ENCODE measurements at regions not wholly inside any gene's neighbourhood (a gene's known extent, or its start where the extent isn't known, plus 50 kb on each side); places are given as distances from the start of the nearest gene placed in this dataset.

DNA sequence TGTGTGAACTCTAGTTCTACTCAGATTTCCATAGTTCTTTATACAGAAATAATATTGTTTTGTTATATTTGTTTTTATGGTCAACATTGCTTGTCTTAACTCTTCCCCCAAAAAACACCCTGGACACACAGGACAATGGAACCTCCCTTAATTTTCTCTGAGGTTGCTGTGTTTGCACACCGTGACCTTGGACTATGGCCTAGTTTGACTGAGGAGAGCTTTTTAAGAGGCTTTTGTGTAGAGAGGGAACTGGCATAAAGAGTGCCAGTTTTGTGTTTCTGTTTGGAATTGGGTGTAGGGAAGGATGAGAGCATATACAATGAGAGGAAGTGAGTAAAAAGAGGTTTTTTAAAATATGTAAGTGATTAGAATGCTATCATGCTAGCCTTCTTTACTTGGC is 101.1 kb upstream of the MEF2C start:
- DNase-seq = no peak

DNA sequence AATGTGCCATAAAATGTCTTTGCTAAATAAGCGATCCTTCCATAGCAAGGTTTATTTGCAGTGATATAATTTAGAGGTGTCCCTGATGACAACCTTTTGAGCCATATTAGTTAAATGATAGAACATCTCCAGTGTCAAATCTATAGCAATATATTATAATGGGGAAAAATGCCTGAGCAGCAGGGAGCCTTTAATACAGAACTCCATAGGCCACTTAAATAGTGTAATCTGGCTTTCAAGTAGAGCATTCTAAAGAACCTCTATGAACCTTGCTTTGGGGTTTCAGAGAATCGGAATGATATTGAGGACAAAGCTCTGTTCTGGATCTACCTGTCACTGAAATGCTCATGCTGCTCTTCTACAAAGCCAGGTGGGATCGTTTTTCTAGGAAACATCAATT is 96.7 kb upstream of the MEF2C start:
- no peak for DNase-seq

DNA sequence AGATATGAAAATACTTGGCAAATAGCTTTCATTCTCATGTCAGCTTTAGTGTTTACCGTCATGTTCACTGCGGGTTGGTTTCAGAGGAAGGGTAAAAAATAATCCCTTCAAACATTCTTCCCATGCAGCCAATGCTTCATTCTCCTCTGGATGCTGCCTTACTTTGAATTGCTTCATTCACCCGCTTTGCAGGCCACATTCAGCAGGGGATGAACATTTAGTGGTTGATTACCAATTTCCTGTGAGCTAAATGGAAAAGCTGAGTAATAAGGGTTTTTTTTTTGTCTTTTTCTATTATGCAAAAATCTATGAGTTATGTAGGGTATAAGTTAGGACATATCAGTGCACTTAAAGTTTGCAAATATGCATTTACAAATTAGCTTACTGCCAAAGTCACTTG is 96.3 kb upstream of the MEF2C start:
- DNase-seq = peak; percentile 3

DNA sequence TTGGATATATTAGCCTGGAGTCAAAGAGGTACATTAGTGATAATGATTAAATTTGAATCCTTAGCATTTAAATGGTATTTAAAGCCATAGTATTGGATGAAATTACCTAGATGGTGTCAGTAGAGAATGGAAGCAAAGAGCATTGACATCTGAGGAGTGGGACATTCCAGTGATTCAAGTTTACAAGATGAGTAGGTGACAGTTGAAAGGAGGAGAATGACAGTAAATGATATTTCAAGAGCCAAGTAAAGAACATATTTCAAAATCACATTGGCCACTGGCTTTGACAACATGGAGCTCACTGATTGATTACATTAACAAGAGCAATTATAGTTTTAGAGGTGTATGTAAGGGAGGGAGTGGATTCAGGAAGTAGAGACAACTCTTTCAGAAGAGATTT is 93.9 kb upstream of the MEF2C start:
- DNase-seq = no peak

DNA sequence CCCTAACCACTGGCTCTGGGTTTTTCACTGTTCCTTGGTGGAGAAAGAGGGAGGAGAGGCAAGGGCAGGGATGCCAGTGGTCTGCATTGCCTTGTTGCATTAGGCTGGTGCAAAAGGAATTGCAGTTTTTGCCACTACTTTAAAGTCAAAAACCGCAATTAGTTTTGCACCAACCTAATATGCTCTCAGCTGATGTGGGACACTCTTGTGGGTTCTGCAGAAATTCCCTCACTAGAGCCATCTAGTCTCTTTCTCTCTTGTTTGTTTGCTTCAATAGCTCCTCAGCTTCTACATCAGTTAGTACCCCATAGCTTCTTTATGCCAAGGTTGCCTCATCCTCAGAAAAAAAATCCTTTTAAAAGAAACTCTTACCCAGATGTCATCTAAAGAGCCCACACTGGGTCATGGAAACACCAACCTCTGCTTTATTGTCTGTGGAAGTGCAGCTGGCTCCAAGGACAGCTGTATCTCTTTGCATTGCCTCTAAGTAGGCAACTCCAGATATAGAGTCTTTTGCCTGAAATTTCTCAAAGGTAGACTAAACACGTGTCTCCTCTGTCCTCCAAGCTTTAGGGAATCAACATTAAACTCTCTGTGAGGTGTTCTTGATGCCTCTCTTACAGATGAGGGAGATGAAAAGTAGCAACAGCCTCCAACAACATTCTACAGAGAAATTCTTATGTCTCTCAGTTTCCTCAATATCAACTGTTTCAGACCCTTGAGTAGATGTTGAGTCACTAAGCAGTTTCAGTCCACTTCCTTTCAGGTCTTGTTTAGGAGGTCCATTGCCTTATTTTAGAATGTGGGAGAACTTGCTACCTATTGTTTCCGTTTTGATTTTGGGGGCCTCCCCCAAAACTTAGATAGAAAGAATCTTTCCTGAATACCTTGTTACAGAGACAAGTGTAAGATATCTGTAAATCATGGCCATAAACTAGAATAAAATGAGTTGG is 84.9 kb upstream of the MEF2C start:
- DNase-seq = no peak

DNA sequence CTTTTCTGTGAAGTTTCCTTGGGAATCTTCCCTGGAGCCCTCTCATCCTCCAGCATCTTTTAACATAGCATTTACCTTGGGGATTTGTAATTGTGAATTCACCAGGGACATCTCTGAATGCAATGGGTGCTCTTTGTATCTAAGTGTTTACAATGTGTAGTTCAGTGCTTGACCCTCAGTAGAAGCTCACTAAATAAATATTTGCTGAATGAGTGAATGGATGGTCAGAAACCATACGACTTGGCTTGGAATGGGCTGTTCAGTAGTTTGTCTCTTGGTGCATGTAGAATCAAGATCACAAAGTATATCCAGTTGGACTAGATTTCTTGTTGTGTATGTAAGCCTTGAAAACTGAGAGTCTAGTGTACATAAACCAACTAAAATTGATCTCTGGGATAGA is 81.8 kb upstream of the MEF2C start:
- DNase-seq = no peak

DNA sequence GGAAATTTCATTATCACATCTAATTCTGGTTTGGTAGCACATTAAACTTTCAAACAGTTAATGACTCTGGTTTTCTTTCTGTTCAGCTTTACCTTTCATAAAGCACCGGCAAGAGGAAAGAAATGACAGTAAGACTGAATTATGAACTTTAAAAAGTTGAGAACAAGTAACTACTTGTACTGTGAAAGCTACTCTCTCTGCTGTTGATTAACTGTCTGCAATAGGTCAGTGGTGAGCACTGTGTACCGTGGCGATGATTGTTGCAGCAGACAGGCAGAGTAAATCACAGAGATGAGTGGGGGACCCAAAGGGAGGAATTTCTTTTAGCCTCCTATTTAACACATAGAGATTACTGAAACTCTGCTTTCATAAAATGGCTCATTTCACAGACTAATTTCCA is 74.0 kb upstream of the MEF2C start:
- DNase-seq = no peak

DNA sequence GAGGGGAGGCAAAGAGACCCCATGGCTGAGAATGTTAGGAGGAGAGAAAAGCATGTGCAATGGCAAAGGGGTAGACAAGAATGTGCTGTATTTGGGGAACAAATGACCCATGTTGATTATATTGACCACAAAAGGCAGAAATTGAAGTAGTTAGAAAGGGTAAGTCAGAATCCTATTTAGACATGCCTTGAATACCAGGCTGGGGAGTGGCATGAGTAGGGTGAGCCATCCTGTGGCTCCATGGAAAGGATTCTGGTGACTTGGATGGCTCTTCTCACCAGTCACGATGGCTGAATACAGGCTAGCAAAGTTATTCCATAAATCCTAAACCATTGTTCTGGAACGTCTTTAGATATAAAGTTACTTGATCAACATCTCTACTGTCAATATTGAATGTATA is 73.4 kb upstream of the MEF2C start:
- DNase-seq = no peak

DNA sequence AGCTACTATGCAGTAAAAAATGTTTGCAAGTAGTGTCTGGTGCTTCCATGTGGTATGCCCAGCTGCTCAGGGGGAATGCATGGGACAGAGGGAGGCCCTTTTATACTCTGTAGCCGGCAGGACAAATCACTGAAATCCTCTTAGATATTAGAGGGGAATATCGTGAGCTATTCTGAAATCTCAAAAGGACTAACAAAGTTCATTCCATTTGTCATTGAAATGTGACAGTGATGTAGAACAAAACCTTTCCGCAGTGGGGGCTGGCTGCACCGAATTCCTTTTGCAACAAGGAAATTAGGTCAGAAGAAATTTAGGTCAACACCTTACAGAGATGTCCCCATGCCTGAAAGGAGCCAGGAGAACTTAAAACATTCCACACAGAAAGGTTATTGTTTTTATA is 72.4 kb upstream of the MEF2C start:
- no peak for DNase-seq

DNA sequence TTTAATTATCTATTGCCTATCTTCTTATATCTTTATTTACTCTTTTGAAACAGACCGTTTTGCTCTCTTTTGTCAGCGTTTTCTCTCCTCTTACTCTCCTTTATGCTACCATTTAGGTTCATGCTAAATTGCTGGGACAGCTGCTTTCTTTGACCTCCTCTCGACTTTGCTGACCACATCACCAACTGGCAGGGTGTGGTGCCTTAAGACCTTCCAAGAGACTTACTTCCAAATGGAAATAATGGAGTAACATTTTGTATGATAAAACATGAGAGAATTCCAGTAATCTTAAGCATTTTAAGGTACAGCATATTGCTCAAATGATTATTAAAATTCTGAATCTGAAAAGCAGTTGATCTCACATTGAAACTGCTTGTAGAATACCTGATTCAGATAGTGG is 71.5 kb upstream of the MEF2C start:
- DNase-seq = no peak

DNA sequence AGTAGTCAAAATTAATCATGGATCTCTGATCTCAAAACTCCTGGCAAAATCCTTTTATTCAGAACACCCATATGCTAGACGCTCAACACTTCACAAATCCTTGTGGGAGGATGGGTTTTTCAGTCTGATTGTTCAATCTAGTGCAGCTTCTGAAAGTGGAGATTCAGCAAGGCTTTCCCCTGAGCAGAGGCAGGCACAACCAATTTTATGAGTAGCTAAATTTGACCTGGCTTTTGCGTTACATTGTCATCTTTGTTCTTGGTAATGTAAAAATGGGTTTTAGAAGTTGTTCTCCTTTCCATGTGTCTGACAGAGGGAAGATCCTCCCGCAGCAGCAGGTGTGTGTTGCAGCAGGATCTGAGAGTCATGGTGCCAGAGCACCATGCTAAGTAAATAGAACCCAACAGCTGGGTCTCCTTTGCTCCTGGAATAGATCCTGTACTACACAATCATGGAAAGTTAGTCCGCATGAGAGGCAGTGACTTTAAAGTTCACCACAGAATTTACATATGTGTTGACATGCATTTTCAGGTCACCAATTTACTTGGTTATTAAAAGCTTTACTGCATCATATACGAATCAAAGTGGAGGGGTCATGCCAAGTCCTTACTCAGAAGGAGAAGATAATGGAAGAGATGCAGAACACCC is 70.1 kb upstream of the MEF2C start:
- no peak for DNase-seq

DNA sequence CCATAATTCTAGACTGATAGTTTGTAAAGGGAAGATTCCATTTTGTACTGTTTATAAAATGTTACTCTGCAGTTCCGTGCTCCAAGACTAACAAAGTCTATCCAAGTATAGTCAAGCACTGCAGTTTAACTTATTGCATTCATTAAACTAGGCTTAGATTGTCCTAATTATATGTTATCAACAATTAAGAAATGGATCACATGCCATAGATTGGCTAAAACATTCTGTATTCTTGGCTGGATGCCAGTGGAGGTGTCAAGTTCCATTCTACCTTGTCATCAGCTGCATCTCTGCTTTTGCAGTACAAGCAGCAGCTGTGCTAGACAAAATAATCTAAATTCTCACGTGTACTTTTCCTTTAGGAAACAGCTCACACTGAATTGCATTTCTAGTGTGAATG is 69.4 kb upstream of the MEF2C start:
- no peak for DNase-seq

DNA sequence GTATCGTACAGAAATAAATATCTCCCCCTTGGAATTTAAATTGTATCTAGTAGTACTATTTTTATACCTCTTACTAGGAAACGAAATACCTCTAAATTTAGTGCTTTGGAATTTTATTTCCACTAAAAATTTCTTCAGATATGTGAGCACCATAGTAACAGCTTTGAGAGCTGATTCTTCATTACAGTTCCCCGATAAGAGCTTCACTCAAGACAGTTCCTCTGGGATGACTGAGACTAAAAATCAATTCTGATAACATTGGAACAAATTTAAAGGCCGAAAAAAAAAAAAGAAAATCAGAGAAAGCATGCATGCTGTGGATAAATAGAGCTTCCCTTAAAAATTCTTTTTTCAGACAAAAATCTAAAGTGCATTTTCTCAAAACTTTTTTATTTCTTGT is 68.5 kb upstream of the MEF2C start:
- no peak for DNase-seq

DNA sequence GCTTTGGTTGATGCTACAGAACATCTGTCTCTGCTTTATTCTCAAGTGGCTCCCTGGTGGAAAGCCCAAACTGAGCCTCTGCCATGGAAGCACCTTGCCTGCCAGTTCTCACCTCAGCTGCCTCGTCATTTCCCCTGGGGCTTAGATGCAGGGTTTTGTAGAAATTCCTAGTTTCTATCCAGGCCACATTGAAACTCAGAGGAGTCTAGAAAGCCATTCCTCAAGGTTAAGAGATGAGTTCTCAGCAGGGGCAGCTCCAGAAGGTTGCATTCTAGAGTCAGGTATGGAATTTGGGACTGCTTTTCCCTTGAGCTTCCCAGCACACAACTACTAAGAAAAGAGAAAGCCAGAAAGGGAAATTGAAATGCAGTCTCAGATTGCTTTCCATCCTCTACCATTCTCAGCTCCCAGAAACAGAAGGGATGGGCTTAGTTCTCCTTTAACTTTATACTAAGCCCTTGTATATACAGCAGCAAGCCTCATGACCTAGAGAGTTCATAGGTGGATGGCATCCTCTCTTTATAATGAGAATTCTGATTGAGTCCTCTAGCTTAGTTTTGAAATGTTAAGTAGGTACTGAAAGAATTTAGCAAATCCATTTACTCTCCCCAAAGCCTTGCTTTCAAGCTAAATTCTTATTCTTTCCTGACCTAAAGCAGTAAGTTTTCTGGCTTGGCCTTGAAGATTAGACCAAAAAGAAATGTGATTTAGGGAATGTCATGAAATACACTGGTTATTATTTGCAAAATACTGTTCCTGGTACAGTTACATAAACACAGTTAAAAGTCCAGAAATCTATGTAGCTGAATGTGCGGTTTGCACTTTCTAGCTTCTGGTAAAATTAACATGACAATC is 66.0 kb upstream of the MEF2C start:
- no peak for DNase-seq

DNA sequence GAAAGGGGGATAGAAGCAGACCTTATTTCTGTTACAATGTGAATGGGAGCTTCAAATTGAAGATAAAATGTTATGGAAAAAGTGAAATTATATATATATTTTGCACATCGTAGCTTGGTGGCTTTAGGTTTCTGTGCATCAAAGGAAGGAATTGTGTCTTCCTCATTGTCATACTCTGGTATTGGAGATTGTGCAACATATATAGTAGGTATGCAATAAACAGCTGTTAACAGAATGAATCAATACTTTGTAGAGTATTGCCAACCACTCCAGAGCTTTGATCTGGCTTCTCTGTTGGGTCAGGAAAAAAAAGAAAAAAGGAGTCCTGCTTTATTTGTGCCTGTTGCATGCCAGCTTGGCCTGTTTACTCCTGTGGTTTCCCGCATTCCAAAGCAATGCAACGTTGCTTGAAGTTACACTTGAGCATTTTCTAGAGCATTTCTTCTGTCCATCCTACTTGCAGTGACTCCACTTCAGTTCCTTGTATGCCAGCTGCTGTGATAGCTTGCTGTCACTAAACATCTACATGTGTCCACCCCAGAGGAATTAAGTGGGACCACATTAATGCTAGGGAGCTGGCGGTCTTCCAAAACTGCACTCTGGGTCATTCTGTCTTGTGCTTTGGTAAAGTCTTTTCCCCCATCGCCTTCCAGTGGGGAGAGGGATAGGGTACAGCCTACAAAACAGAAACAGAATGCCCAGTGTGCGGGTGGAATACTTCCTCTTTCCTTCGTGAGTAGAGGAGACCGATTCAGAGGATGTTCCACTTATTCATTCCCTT is 62.0 kb upstream of the MEF2C start:
- DNase-seq = no peak

DNA sequence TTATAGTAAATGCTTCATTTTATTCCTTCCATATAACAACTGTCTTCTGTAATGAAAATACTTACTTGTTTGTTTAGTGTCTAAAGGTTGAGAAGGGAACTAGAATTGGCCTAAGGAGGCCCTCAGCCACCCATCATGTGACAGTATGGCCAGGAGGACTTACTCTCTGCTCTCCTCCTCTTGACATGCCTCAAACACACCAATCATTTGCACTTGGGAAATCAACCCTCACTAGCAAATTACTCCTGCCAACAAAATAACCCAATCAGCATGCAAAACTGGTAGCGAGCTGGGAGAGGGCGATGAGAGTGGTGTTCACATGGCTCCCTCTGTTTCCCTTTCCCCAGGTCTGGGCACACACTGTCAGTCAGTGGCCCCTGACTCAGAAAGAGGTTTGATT is 58.6 kb upstream of the MEF2C start:
- DNase-seq = no peak

DNA sequence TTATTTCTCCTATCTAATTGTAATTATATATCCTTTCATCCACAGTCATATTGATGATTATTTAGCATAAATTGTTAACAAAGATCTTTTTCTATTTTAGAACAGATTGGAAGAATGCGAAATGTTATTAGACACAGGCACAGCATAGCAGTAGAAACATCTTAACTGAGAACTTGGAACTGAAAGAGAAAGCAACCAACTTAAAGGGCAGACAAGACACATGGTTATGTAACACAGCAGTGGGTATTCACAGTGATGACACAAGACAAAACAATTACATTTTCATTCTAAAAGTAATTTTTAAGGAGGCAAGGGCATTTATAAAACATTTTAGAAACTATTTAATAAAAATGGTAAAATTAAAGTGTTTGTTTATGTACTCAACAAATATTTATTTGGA is 57.7 kb upstream of the MEF2C start:
- DNase-seq = no peak

DNA sequence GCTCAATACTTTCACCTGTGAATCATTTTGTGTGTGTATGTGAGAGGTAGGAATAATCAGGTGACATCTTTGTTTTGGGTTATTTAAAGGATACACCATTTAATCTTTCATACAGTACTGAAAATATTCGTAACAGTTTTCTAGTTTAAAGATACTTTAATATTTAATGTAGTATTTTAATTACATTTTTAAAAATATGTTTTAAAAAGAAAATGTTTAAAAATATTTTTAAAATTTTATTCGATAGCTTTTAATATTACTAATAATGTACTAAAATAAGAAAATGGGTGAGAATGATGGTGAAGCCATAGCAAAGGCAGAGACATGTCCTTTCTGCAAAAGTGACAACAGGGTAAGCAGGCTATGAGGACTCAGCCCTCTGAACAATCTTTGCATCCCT is 56.3 kb upstream of the MEF2C start:
- no peak for DNase-seq

DNA sequence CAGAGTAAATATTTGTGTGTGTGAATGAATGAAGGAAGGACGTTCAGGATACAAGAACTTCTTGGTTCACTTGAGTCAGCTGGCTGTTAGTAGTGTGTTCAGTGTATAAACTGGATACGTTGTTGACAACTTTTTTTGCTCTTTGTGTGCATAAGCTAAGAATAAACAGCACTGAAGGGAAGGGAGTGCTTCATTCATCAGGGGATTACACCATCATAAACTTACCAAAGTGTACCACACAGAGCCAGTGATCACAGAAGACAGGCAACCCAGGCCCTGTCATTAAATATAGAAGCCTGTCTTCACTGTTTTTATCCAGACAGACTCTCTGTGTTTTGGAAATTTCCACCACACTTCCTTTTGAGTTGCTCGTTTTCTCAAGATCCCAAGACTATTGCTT is 55.5 kb upstream of the MEF2C start:
- no peak for DNase-seq

DNA sequence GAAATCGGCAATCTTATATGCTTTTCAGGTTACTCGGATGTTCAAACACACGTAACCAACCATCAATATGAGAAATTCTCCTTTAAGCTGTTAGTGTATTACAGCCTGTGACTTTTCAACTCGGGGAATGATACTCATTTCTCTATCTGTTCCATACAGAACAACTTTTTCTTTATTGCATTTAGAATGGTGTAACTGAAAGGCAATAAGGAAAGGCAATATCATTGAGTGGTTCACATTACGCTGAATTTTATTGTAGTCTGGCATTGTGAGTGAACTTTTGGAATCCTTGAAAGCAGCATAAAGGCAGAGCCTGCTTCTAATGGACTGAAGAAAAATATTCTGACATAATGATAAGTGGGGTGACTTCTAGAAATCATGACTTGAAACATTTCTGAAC is 54.4 kb upstream of the MEF2C start:
- DNase-seq = no peak

DNA sequence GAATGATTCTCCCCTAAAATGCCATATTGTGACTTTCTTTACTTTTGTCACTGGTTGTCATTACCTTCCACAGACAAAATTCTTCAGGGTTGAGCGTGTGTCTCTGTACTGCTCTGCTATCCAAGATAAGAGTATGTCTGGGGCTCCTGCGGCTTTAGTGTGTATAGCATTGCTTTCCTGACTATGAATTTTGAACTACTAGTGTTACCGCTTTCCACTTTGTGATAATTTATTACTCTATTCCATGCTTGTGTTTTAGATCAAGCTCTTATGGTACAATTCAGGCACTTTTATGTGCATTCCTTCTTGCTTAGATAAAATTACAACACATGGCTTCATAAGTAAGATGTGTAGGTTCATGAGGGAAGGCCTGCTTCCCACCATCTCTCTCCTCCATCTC is 51.5 kb upstream of the MEF2C start:
- no peak for DNase-seq

All from stimulated activated CD4-positive, alpha-beta T cell treated with anti-CD3 and anti-CD28 coated beads, Interleukin-15, amount 100 ng/mL, for 24 hours (primary cell).